Stimulated activated naive CD8-positive, alpha-beta T cell treated with anti-CD3 and anti-CD28 coated beads, Interleukin-15, amount 100 ng/mL, for 72 hours (primary cell): ENCODE measurements at regions not wholly inside any gene's neighbourhood (a gene's known extent, or its start where the extent isn't known, plus 50 kb on each side); places are given as distances from the start of the nearest gene placed in this dataset.

ENCODE experiments used
- ATAC-seq: fragments of 150-1000 bp; cut with Tn5 transposase; 2 replicates; pipeline ENCODE4 v1.10.0; 2021; ENCODE audit warnings: mild to moderate bottlenecking, moderate library complexity
- DNase-seq, 2 donors: peaks; one replicate each; pipeline ENCODE4 v3.0.0; 2021 to 2022
- H3K27ac Mint-ChIP-seq, 2 donors: one replicate each; pipeline ENCODE4 v1.8.0; 2022; ENCODE audit warnings: mild to moderate bottlenecking in 2 of 2, mixed read lengths in 2 of 2, moderate library complexity in 2 of 2
- H3K27me3 Mint-ChIP-seq: one replicate; pipeline ENCODE4 v1.8.0; 2022; ENCODE audit warnings: mixed read lengths
- H3K4me1 Mint-ChIP-seq: one replicate; pipeline ENCODE4 v1.8.0; 2022; ENCODE audit warnings: mild to moderate bottlenecking, mixed read lengths
- H3K4me3 Mint-ChIP-seq, 2 donors: one replicate each; pipeline ENCODE4 v1.8.0; 2022; ENCODE audit warnings: mild to moderate bottlenecking in 2 of 2, mixed read lengths in 2 of 2, moderate library complexity in 1 of 2
- H3K9me3 Mint-ChIP-seq, 2 donors: one replicate each; pipeline ENCODE4 v1.8.0; 2022; ENCODE audit warnings: mixed read lengths in 2 of 2

GRCh38 chr5:60522292-60522905 is 177.6 kb downstream of the DEPDC1B start:
- Mint-ChIP-seq H3K4me3 (no peak overlapping the region), H3K27me3 (no peaks in the 10 kb centered on the region), H3K9me3 (no peaks in the 10 kb centered on the region), H3K27ac (no peak overlapping the region), H3K4me1 (peaks cover 17% of the 10 kb centered on the region)
- DNase-seq (no peak), ATAC-seq (peak; percentile 75)

GRCh38 chr5:60521376-60522291 is 178.3 kb downstream of the DEPDC1B start:
- Mint-ChIP-seq H3K4me1 (peaks cover 14% of the 10 kb centered on the region), H3K27me3 (no peaks in the 10 kb centered on the region), H3K4me3 (peak overlapping the region; percentile 16 to 26), H3K27ac (peak overlapping the region in 1 of 2 donors; percentile 43), H3K9me3 (no peaks in the 10 kb centered on the region)
- DNase-seq = no peak
- ATAC-seq = no peak

GRCh38 chr5:60520451-60521227 is 179.3 kb downstream of the DEPDC1B start:
- Mint-ChIP-seq H3K27me3 (no peaks in the 10 kb centered on the region), H3K9me3 (no peaks in the 10 kb centered on the region), H3K4me1 (peaks cover 10% of the 10 kb centered on the region), H3K27ac (no peak overlapping the region), H3K4me3 (no peak overlapping the region)
- DNase-seq = no peak
- no peak for ATAC-seq

GRCh38 chr5:60519372-60519771 is 180.6 kb downstream of the DEPDC1B start:
- ATAC-seq (no peak), DNase-seq (no peak)
- H3K9me3 Mint-ChIP-seq = no peaks in the 10 kb centered on the region
- H3K27ac Mint-ChIP-seq = no peak overlapping the region
- H3K27me3 Mint-ChIP-seq = no peaks in the 10 kb centered on the region
- no peak overlapping the region for H3K4me3 Mint-ChIP-seq
- H3K4me1 Mint-ChIP-seq = peaks cover 10% of the 10 kb centered on the region

- H3K27me3 Mint-ChIP-seq = no peaks in the 10 kb centered on the region
- ATAC-seq (no peak), DNase-seq (no peak)
- no peak overlapping the region for H3K4me3 Mint-ChIP-seq
- H3K9me3 Mint-ChIP-seq = no peaks in the 10 kb centered on the region
- peaks cover 10% of the 10 kb centered on the region for H3K4me1 Mint-ChIP-seq
- H3K27ac Mint-ChIP-seq = no peak overlapping the region
These were observed 182.1 kb downstream of the DEPDC1B start for GRCh38 chr5:60517850-60518249.

GRCh38 chr5:60517094-60517694 is 182.8 kb downstream of the DEPDC1B start:
- no peaks in the 10 kb centered on the region for H3K27me3 Mint-ChIP-seq
- peaks cover 10% of the 10 kb centered on the region for H3K4me1 Mint-ChIP-seq
- ATAC-seq (peak; percentile 26), DNase-seq (no peak)
- H3K27ac Mint-ChIP-seq = no peak overlapping the region
- no peak overlapping the region for H3K4me3 Mint-ChIP-seq
- no peaks in the 10 kb centered on the region for H3K9me3 Mint-ChIP-seq

GRCh38 chr5:60516688-60517087 is 183.3 kb downstream of the DEPDC1B start:
- Mint-ChIP-seq H3K9me3 (no peaks in the 10 kb centered on the region), H3K4me1 (peaks cover 10% of the 10 kb centered on the region), H3K27me3 (no peaks in the 10 kb centered on the region), H3K27ac (no peak overlapping the region), H3K4me3 (no peak overlapping the region)
- ATAC-seq (peak; percentile 23), DNase-seq (no peak)

GRCh38 chr5:60514152-60514551 is 185.8 kb downstream of the DEPDC1B start:
- no peak overlapping the region for H3K27ac Mint-ChIP-seq
- no peaks in the 10 kb centered on the region for H3K27me3 Mint-ChIP-seq
- ATAC-seq = no peak
- no peaks in the 10 kb centered on the region for H3K9me3 Mint-ChIP-seq
- no peak for DNase-seq
- H3K4me1 Mint-ChIP-seq = no peaks in the 10 kb centered on the region
- no peak overlapping the region for H3K4me3 Mint-ChIP-seq

- no peak overlapping the region for H3K27ac Mint-ChIP-seq
- H3K9me3 Mint-ChIP-seq = no peaks in the 10 kb centered on the region
- DNase-seq = no peak
- no peak overlapping the region for H3K4me3 Mint-ChIP-seq
- no peaks in the 10 kb centered on the region for H3K4me1 Mint-ChIP-seq
- no peaks in the 10 kb centered on the region for H3K27me3 Mint-ChIP-seq
- ATAC-seq = no peak
These were observed 187.8 kb downstream of the DEPDC1B start for GRCh38 chr5:60512117-60512516.

GRCh38 chr5:60510663-60511062 is 189.3 kb downstream of the DEPDC1B start:
- Mint-ChIP-seq H3K27me3 (no peaks in the 10 kb centered on the region), H3K4me3 (no peak overlapping the region), H3K9me3 (no peaks in the 10 kb centered on the region), H3K4me1 (no peaks in the 10 kb centered on the region), H3K27ac (no peak overlapping the region)
- DNase-seq (no peak), ATAC-seq (no peak)

- no peaks in the 10 kb centered on the region for H3K27me3 Mint-ChIP-seq
- DNase-seq = no peak
- ATAC-seq = no peak
- no peaks in the 10 kb centered on the region for H3K9me3 Mint-ChIP-seq
- H3K4me3 Mint-ChIP-seq = no peak overlapping the region
- no peak overlapping the region for H3K27ac Mint-ChIP-seq
- H3K4me1 Mint-ChIP-seq = no peaks in the 10 kb centered on the region
These were observed 189.9 kb downstream of the DEPDC1B start for GRCh38 chr5:60510049-60510448.

- no peak overlapping the region for H3K27ac Mint-ChIP-seq
- no peak for ATAC-seq
- no peaks in the 10 kb centered on the region for H3K4me1 Mint-ChIP-seq
- H3K4me3 Mint-ChIP-seq = no peak overlapping the region
- no peaks in the 10 kb centered on the region for H3K9me3 Mint-ChIP-seq
- DNase-seq = no peak
- no peaks in the 10 kb centered on the region for H3K27me3 Mint-ChIP-seq
These were observed 190.4 kb downstream of the DEPDC1B start for GRCh38 chr5:60509519-60509918.

- no peaks in the 10 kb centered on the region for H3K9me3 Mint-ChIP-seq
- H3K4me3 Mint-ChIP-seq = no peak overlapping the region
- H3K4me1 Mint-ChIP-seq = no peaks in the 10 kb centered on the region
- no peak for ATAC-seq
- no peak overlapping the region for H3K27ac Mint-ChIP-seq
- DNase-seq = no peak
- no peaks in the 10 kb centered on the region for H3K27me3 Mint-ChIP-seq
These were observed 192.3 kb downstream of the DEPDC1B start for GRCh38 chr5:60507687-60508086.

GRCh38 chr5:60505373-60506171 is 194.4 kb downstream of the DEPDC1B start:
- Mint-ChIP-seq H3K4me1 (no peaks in the 10 kb centered on the region), H3K4me3 (no peak overlapping the region), H3K27me3 (no peaks in the 10 kb centered on the region), H3K27ac (no peak overlapping the region), H3K9me3 (no peaks in the 10 kb centered on the region)
- ATAC-seq (no peak), DNase-seq (no peak)

- Mint-ChIP-seq H3K27me3 (no peaks in the 10 kb centered on the region), H3K4me1 (no peaks in the 10 kb centered on the region), H3K27ac (no peak overlapping the region), H3K4me3 (no peak overlapping the region), H3K9me3 (no peaks in the 10 kb centered on the region)
- ATAC-seq = no peak
- DNase-seq = no peak
These were observed 195.6 kb downstream of the DEPDC1B start for GRCh38 chr5:60504342-60504741.
